Choroid plexus epithelial cell (primary cell): ENCODE measurements at regions not wholly inside any gene's neighbourhood (a gene's known extent, or its start where the extent isn't known, plus 50 kb on each side); places are given as distances from the start of the nearest gene placed in this dataset.

Experiments
- DNase-seq: peaks from one replicate; pipeline ENCODE4 v3.0.0-alpha.2; 2010; ENCODE audit warnings: low read depth
- H3K4me3 ChIP-seq: 2 replicates; pipeline ENCODE4 v1.5.1; 2011; ENCODE audit warnings: low read depth, mild to moderate bottlenecking, control low read depth, low read length, moderate library complexity
- CTCF ChIP-seq: conservative IDR thresholded peaks from 2 replicates; pipeline ENCODE4 v1.5.1; 2011; ENCODE audit warnings: low read depth, mild to moderate bottlenecking, control low read depth, inconsistent platforms, low read length, moderate library complexity

GRCh38 chr11:15906481-15907035 lies 449.8 kb downstream of the SOX6 start:
- TF ChIP-seq CTCF = no peak
- no peak for DNase-seq
- no peak overlapping the region for H3K4me3 ChIP-seq

GRCh38 chr11:15907806-15908205 lies 448.5 kb downstream of the SOX6 start:
- no peak for DNase-seq
- H3K4me3 ChIP-seq = no peak overlapping the region
- no peak for TF ChIP-seq CTCF

GRCh38 chr11:15909937-15910598 lies 446.3 kb downstream of the SOX6 start:
- no peak overlapping the region for H3K4me3 ChIP-seq
- no peak for TF ChIP-seq CTCF
- DNase-seq = no peak

GRCh38 chr11:15910761-15911160 lies 445.6 kb downstream of the SOX6 start:
- no peak for DNase-seq
- no peak for TF ChIP-seq CTCF
- H3K4me3 ChIP-seq = no peak overlapping the region

GRCh38 chr11:15911377-15912044 lies 444.8 kb downstream of the SOX6 start:
- peak; percentile 73 for DNase-seq
- TF ChIP-seq CTCF = no peak
- no peak overlapping the region for H3K4me3 ChIP-seq

- no peak for TF ChIP-seq CTCF
- DNase-seq = no peak
- no peak overlapping the region for H3K4me3 ChIP-seq
These were observed 444.1 kb downstream of the SOX6 start for GRCh38 chr11:15912291-15912690.

GRCh38 chr11:15912825-15913224 lies 443.5 kb downstream of the SOX6 start:
- H3K4me3 ChIP-seq = no peak overlapping the region
- no peak for DNase-seq
- TF ChIP-seq CTCF = no peak
